Osteoblast (primary cell): ENCODE measurements at regions not wholly inside any gene's neighbourhood (a gene's known extent, or its start where the extent isn't known, plus 50 kb on each side); places are given as distances from the start of the nearest gene placed in this dataset.

Source experiments
- DNase-seq: peaks from one replicate; pipeline ENCODE4 v3.0.0; 2011; ENCODE audit warnings: low spot score, mixed read lengths; ENCODE audit not compliant: insufficient read length; ENCODE audit errors: missing footprints
- H2AFZ ChIP-seq: 2 replicates; pipeline ENCODE4 v1.6.0; 2011; ENCODE audit warnings: mild to moderate bottlenecking, low read length
- H3K27ac ChIP-seq: 2 replicates; pipeline ENCODE4 v1.5.1; 2011; ENCODE audit warnings: mild to moderate bottlenecking, low read depth, low read length, moderate library complexity
- H3K27me3 ChIP-seq: 2 replicates; pipeline ENCODE4 v1.6.0; 2012; ENCODE audit warnings: mild to moderate bottlenecking, control low read depth, inconsistent platforms, low read length, moderate library complexity; ENCODE audit not compliant: insufficient read depth
- H3K36me3 ChIP-seq: 2 replicates; pipeline ENCODE4 v1.5.1; 2011; ENCODE audit warnings: mild to moderate bottlenecking, low read length, control low read depth, moderate library complexity; ENCODE audit not compliant: insufficient read depth
- H3K4me1 ChIP-seq: 2 replicates; pipeline ENCODE4 v1.5.1; 2011; ENCODE audit warnings: mild to moderate bottlenecking, low read length, control low read depth, moderate library complexity; ENCODE audit not compliant: insufficient read depth
- H3K4me2 ChIP-seq: 2 replicates; pipeline ENCODE4 v1.6.0; 2011; ENCODE audit warnings: mild to moderate bottlenecking, low read length; ENCODE audit not compliant: insufficient read depth
- H3K4me3 ChIP-seq: fragments of 200-600 bp; sonication (generic); 3 replicates; pipeline ENCODE4 v1.5.1; 2012; ENCODE audit warnings: mild to moderate bottlenecking, low read length, inconsistent platforms; ENCODE audit not compliant: insufficient read depth
- H3K79me2 ChIP-seq: 2 replicates; pipeline ENCODE4 v1.6.0; 2012; ENCODE audit warnings: mild to moderate bottlenecking, low read length, control low read depth, inconsistent platforms; ENCODE audit not compliant: insufficient read depth
- H3K9me3 ChIP-seq: 2 replicates; pipeline ENCODE4 v1.5.1; 2011; ENCODE audit warnings: low read depth, low read length, control low read depth
- H4K20me1 ChIP-seq: 2 replicates; pipeline ENCODE4 v1.6.0; 2012; ENCODE audit warnings: mild to moderate bottlenecking, low read length, control low read depth; ENCODE audit not compliant: insufficient read depth
- TF ChIP-seq, protein P1 (sequence below): IDR thresholded peaks from 2 replicates; pipeline ENCODE4 v1.5.1; 2011; ENCODE audit warnings: mild to moderate bottlenecking, low read depth, low read length, moderate library complexity; ENCODE audit errors: extremely low read depth

DNA sequence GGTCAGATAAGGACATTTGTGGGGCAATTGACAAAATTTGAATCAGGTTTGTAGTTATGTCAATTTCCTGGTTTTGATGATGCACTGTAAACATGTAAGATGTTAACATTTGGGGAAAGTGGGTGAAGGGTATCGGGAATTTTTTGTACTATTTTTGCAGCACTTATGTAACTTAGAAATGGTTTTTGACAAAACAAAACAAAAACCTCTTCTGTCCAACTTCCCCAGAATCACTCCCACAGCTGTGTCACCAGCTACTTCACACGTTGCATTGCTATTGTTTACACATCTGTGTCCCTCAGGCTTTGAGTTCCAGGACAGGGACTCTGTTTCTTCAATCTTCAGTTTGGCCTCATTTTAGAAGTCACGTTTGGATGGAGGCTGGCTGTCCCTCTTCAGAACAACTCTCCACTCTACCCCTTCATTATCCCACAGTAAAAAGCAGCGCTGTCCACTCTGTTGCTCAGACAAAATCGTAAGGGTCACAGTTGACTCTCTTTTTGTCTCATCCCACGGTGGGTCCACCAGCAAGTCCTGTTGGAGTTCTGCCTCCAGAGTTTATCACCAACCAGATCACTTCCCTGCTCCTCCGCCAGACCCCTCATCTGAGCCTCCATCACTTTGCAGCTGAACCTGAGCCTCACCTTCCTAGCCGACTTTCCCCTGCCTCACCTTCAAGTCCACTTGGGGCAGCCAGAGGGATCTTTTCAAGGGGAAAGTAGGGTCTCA lies 63.2 kb downstream of the NENF start:
- Histone ChIP-seq H3K4me1 (peaks cover 11% of the 10 kb centered on the region), H3K9me3 (no peaks in the 10 kb centered on the region), H2AFZ (no peak overlapping the region), H3K27ac (no peak overlapping the region), H4K20me1 (no peaks in the 10 kb centered on the region), H3K4me2 (no peak overlapping the region), H3K27me3 (peaks cover 4% of the 10 kb centered on the region), H3K36me3 (no peaks in the 10 kb centered on the region), H3K4me3 (no peak overlapping the region), H3K79me2 (no peaks in the 10 kb centered on the region)
- TF ChIP-seq, protein P1, sequence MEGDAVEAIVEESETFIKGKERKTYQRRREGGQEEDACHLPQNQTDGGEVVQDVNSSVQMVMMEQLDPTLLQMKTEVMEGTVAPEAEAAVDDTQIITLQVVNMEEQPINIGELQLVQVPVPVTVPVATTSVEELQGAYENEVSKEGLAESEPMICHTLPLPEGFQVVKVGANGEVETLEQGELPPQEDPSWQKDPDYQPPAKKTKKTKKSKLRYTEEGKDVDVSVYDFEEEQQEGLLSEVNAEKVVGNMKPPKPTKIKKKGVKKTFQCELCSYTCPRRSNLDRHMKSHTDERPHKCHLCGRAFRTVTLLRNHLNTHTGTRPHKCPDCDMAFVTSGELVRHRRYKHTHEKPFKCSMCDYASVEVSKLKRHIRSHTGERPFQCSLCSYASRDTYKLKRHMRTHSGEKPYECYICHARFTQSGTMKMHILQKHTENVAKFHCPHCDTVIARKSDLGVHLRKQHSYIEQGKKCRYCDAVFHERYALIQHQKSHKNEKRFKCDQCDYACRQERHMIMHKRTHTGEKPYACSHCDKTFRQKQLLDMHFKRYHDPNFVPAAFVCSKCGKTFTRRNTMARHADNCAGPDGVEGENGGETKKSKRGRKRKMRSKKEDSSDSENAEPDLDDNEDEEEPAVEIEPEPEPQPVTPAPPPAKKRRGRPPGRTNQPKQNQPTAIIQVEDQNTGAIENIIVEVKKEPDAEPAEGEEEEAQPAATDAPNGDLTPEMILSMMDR = no peak
- DNase-seq = no peak

DNA sequence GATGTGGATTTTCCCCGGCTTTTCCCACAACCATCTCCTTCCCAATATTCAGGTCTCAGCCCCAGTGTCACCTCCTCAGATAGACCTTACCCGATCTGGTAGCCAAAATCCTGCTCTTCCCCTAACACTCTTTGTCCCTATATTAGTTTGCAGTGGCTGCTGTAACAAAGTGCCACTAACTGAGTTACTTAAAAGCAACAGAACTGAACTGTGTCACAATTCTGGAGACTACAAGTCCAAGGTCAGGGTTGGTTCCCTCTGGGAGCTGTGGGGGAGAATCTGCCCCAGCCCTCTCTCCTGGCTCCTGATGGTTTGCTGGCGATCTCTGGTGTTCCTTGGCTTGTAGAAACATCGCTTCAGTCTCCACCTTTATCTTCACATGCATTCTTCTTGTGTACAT lies 64.0 kb downstream of the NENF start:
- no peak overlapping the region for H3K4me3 ChIP-seq
- H3K79me2 ChIP-seq = no peaks in the 10 kb centered on the region
- no peak overlapping the region for H3K27ac ChIP-seq
- peaks cover 11% of the 10 kb centered on the region for H3K4me1 ChIP-seq
- no peaks in the 10 kb centered on the region for H3K9me3 ChIP-seq
- H2AFZ ChIP-seq = no peak overlapping the region
- no peak overlapping the region for H3K4me2 ChIP-seq
- H3K27me3 ChIP-seq = peaks cover 4% of the 10 kb centered on the region
- no peaks in the 10 kb centered on the region for H4K20me1 ChIP-seq
- DNase-seq = no peak
- TF ChIP-seq, protein P1 = no peak
- H3K36me3 ChIP-seq = no peaks in the 10 kb centered on the region

DNA sequence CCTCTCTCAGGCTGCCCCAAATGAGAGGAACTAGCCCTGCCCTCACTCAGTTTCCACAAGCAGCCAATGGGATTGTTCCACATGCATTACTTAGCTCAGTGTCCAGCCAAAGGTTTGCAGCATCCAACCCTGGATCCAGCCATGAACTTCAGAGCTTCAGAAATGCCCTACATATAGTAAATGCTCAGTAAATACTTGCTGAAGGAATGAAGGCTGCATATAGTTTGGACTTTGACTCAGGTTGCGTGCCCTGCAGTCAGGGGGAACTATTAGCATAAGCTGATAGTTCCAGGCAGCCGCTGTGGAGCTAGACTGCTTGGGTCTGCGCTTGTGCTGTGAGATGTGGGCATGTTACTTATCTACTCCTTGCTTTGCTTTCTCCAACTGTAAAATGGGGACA lies 64.8 kb downstream of the NENF start:
- no peak for DNase-seq
- H3K79me2 ChIP-seq = no peaks in the 10 kb centered on the region
- no peaks in the 10 kb centered on the region for H4K20me1 ChIP-seq
- no peak overlapping the region for H3K27ac ChIP-seq
- H3K4me2 ChIP-seq = no peak overlapping the region
- H3K36me3 ChIP-seq = no peaks in the 10 kb centered on the region
- TF ChIP-seq, protein P1 = no peak
- no peak overlapping the region for H3K4me3 ChIP-seq
- H3K9me3 ChIP-seq = no peaks in the 10 kb centered on the region
- H3K27me3 ChIP-seq = peaks cover 4% of the 10 kb centered on the region
- H3K4me1 ChIP-seq = peaks cover 11% of the 10 kb centered on the region
- H2AFZ ChIP-seq = no peak overlapping the region

DNA sequence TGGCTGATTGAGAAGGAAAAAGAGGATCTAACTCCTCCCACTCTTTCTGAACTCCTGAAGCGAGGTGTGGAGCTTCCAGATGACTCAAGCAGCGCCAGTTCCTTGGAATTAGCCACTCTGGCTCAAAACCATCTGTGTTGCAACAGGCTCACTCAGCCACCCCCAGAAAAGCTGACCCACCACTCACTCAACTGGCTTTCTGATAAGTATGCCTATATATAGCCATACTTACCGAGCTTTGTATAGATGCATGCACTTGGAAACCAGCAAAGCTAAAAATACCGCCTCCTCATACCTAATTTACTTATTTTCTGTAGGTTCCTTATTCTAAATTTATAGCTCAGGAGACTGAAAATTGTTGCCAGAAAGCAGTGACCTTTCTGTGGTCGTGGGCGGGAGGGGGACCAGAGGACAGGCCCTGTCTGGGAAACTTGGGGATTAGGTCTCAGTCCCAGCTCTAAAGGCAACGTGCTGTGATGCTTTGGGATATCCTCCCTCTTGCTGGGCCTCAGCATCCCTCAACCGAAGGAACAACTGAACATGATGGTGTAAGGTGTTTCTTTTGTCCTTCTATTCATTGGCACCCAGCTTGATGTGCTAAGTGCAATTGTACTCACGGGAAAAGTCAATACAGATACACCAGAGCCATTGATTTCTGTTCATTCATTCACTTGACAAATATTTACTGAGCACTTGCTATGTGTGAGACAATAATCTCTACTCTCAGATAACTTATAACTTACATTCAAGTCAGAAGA lies 65.7 kb downstream of the NENF start:
- DNase-seq = peak; percentile 92
- Histone ChIP-seq H3K27ac (peak overlapping the region; percentile 65), H2AFZ (no peak overlapping the region), H3K79me2 (no peaks in the 10 kb centered on the region), H3K27me3 (peaks cover 4% of the 10 kb centered on the region), H3K4me2 (peak overlapping the region; percentile 37), H3K4me3 (peak overlapping the region; percentile 1), H3K9me3 (no peaks in the 10 kb centered on the region), H3K4me1 (peaks cover 11% of the 10 kb centered on the region), H4K20me1 (no peaks in the 10 kb centered on the region), H3K36me3 (no peaks in the 10 kb centered on the region)
- TF ChIP-seq, protein P1 = no peak
